ENCODE measurements at regions not wholly inside any gene's neighbourhood (a gene's known extent, or its start where the extent isn't known, plus 50 kb on each side); places are given as distances from the start of the nearest gene placed in this dataset.

DNA sequence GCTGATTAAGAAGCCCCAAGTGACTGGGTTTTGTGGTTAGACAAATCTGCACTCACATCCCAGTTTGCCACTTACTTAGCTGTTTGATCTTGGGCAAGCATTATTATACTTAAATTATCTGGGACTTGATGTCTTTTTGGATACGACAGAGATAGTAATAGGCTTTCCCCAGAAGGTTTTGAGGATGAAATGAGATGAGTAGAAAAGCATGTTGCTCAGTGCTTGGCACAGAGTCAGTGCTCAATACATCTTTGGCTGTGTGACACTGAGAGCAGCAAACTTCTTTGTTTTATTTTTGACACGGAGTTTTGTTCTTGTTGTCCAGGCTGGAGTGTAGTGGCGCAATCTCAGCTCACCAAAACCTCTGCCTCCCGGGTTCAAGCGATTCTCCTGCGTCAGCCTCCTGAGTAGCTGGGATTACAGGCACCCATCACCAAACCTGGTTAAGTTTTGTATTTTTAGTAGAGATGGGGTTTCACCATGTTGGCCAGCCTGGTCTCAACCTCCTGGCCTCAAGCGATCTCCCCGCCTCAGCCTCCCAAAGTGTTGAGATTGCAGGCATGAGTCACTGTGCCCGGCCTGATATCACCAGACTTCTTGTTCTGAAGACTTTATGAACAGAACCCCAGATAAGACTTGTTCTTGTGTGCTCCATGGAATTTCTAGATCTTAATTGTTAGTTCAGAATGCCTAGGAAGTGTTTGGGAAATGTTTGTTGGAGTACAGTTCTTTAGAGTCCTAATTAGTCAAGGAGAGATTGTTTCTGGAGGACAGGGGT, 521.2 kb downstream of the SLC4A3 start:
- no peaks in the 10 kb centered on the region for H3K27me3 ChIP-seq (ENCODE audit: control insufficient read depth, insufficient read depth)
- H3K27ac ChIP-seq (ENCODE audit: low read length): no peak overlapping the region
- peak in 2 of 3 donors; percentile 13 to 39 for DNase-seq
- H3K9me3 ChIP-seq (ENCODE audit: control insufficient read depth, low read length): no peaks in the 10 kb centered on the region
- no peaks in the 10 kb centered on the region for H3K4me1 ChIP-seq (ENCODE audit: control insufficient read depth, insufficient read depth, low read length)
- ATAC-seq: no peak
- intact Hi-C loops (cut with DNase I): no loop called here
- H3K4me3 ChIP-seq (ENCODE audit: low read length): no peak overlapping the region
- WGBS: 80% methylated on average over 9 of the region's 9 CpGs

DNA sequence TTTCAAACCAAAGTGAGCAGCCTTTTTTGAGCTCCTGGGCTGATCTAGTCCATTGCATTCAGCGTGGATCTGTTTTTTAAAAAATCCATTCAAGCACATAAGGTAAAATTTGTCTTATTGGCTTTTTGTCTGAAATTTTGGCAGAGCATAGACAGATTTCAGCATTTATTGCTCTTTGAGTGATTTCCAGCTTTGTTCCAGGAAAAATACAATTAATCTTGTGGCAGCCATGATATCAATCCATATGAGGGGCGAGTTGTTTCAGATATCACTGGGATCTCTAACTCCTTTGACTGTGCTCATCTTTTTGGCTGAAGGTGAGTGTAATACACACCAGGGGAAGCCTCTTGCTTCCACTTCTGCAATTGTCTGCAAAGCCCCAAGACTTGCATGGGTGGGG, 523.9 kb downstream of the SLC4A3 start:
- Histone ChIP-seq H3K4me3 (ENCODE audit: low read length) (no peak overlapping the region), H3K27ac (ENCODE audit: low read length) (no peak overlapping the region), H3K27me3 (ENCODE audit: control insufficient read depth, insufficient read depth) (no peaks in the 10 kb centered on the region), H3K9me3 (ENCODE audit: control insufficient read depth, low read length) (no peaks in the 10 kb centered on the region), H3K4me1 (ENCODE audit: control insufficient read depth, insufficient read depth, low read length) (no peaks in the 10 kb centered on the region)
- ATAC-seq (no peak), DNase-seq (no peak)
- intact Hi-C loops (cut with DNase I): no loop called here
- WGBS: 83% methylated on average over 2 of the region's 2 CpGs

DNA sequence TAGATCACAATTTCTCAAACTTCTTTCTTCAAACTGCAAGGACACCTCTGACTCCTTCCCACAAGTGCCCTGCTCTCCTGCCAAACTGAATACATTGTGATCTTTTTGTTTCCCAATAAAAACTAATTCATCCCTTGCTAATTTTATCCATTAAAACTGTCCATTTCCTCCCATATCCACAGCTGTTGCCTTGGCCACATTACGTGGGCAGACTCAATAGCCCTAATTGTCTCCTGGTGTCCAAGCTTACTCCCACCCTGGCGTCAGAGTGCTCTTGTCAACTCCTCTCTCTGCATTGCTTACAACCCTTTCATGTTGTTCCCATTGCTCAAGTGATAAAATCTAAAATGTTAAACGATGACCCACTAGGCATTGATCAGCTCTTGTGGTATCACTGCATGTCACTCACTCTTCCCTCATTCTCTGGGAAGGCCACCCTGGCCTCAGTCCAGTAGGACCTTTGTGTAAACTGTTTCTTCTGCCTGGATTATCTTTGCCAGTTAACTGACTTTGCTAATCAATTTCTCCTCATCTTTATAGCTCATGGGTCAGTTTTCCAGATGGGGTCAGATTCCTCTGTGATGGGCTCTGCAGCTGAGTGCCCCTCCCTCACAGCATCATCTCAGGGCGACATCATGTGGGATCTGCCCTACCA, 525.0 kb downstream of the SLC4A3 start:
- WGBS: 54% methylated on average over 4 of the region's 4 CpGs
- Histone ChIP-seq H3K27ac (ENCODE audit: low read length) (no peak overlapping the region), H3K27me3 (ENCODE audit: control insufficient read depth, insufficient read depth) (no peaks in the 10 kb centered on the region), H3K4me1 (ENCODE audit: control insufficient read depth, insufficient read depth, low read length) (no peaks in the 10 kb centered on the region), H3K4me3 (ENCODE audit: low read length) (no peak overlapping the region), H3K9me3 (ENCODE audit: control insufficient read depth, low read length) (no peaks in the 10 kb centered on the region)
- DNase-seq (no peak), ATAC-seq (no peak)
- intact Hi-C loops (cut with DNase I): no loop called here

- ATAC-seq (no peak), DNase-seq (no peak)
- H3K4me1 ChIP-seq (ENCODE audit: control insufficient read depth, insufficient read depth, low read length): no peaks in the 10 kb centered on the region
- no peak overlapping the region for H3K27ac ChIP-seq (ENCODE audit: low read length)
- no peaks in the 10 kb centered on the region for H3K27me3 ChIP-seq (ENCODE audit: control insufficient read depth, insufficient read depth)
- H3K9me3 ChIP-seq (ENCODE audit: control insufficient read depth, low read length): no peaks in the 10 kb centered on the region
- no peak overlapping the region for H3K4me3 ChIP-seq (ENCODE audit: low read length)
- intact Hi-C loops (cut with DNase I): no loop called here
- 86% methylated on average over 4 of the region's 4 CpGs for WGBS
Observed at GRCh38 chr2:220153118-220153517, 525.7 kb downstream of the SLC4A3 start.

- Histone ChIP-seq H3K27me3 (ENCODE audit: control insufficient read depth, insufficient read depth) (no peaks in the 10 kb centered on the region), H3K27ac (ENCODE audit: low read length) (no peak overlapping the region), H3K4me3 (ENCODE audit: low read length) (no peak overlapping the region), H3K9me3 (ENCODE audit: control insufficient read depth, low read length) (no peaks in the 10 kb centered on the region), H3K4me1 (ENCODE audit: control insufficient read depth, insufficient read depth, low read length) (no peaks in the 10 kb centered on the region)
- ATAC-seq (no peak), DNase-seq (no peak)
- intact Hi-C loops (cut with DNase I): no loop called here
- 77% methylated on average over 1 of the region's 1 CpG for WGBS
Observed at GRCh38 chr2:220154304-220154703, 526.9 kb downstream of the SLC4A3 start.

- no peaks in the 10 kb centered on the region for H3K4me1 ChIP-seq (ENCODE audit: control insufficient read depth, insufficient read depth, low read length)
- no peak for DNase-seq
- intact Hi-C loops (cut with DNase I): no loop called here
- peaks cover 2% of the 10 kb centered on the region for H3K9me3 ChIP-seq (ENCODE audit: control insufficient read depth, low read length)
- ATAC-seq: no peak
- no peak overlapping the region for H3K4me3 ChIP-seq (ENCODE audit: low read length)
- WGBS: 90% methylated on average over 3 of the region's 3 CpGs
- no peak overlapping the region for H3K27ac ChIP-seq (ENCODE audit: low read length)
- H3K27me3 ChIP-seq (ENCODE audit: control insufficient read depth, insufficient read depth): no peaks in the 10 kb centered on the region
Observed at GRCh38 chr2:220157312-220157711, 529.9 kb downstream of the SLC4A3 start.

- no peak for ATAC-seq
- intact Hi-C loops (cut with DNase I): no loop called here
- no peaks in the 10 kb centered on the region for H3K4me1 ChIP-seq (ENCODE audit: control insufficient read depth, insufficient read depth, low read length)
- WGBS: 82% methylated on average over 2 of the region's 2 CpGs
- no peak for DNase-seq
- no peaks in the 10 kb centered on the region for H3K27me3 ChIP-seq (ENCODE audit: control insufficient read depth, insufficient read depth)
- H3K9me3 ChIP-seq (ENCODE audit: control insufficient read depth, low read length): peaks cover 2% of the 10 kb centered on the region
- H3K27ac ChIP-seq (ENCODE audit: low read length): no peak overlapping the region
- no peak overlapping the region for H3K4me3 ChIP-seq (ENCODE audit: low read length)
Observed at GRCh38 chr2:220159738-220160137, 532.3 kb downstream of the SLC4A3 start.

DNA sequence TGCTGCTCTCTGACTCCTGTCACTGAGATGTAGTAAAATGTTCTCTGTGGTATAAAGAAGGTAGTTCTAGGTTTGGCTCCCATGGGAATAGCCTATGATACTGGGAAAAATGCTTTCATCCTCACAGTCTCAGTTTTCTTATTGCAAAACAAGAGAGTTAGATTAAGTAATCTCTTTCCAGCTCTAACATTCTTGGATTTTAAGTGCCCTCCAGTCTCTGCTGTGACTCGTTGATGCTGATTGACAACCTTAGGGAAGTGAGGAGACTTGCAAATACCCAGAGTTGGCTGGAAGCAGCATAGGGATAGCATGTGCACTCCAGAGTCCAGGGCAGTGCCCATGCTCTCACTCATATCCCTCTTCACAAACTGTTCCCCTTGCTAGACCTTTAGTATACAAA, 534.9 kb downstream of the SLC4A3 start:
- Histone ChIP-seq H3K4me3 (ENCODE audit: low read length) (no peak overlapping the region), H3K9me3 (ENCODE audit: control insufficient read depth, low read length) (peaks cover 2% of the 10 kb centered on the region), H3K27me3 (ENCODE audit: control insufficient read depth, insufficient read depth) (no peaks in the 10 kb centered on the region), H3K27ac (ENCODE audit: low read length) (no peak overlapping the region), H3K4me1 (ENCODE audit: control insufficient read depth, insufficient read depth, low read length) (no peaks in the 10 kb centered on the region)
- 25% methylated on average over 1 of the region's 1 CpG for WGBS
- intact Hi-C loops (cut with DNase I): no loop called here
- no peak for ATAC-seq
- DNase-seq: no peak

DNA sequence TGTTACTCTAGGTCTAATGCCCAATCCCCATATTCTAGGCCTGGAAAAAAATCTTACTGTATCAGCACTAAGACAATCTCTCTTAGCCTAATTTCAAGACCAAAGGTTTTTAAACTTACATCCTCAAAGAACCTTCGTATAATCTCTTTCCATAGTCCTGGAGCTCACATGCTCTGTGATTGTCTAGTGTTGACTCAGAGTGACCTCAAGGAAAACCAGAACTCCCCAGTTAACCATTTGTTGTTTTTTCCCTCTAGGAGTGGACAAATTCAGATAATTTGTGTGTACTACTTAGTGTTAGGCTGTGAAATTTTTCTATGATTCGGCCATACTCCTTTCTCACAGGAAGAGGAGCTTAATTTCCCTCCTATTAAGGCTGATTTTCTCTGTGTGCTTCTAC, 536.1 kb downstream of the SLC4A3 start:
- DNase-seq (no peak), ATAC-seq (no peak)
- Histone ChIP-seq H3K9me3 (ENCODE audit: control insufficient read depth, low read length) (peaks cover 2% of the 10 kb centered on the region), H3K4me3 (ENCODE audit: low read length) (no peak overlapping the region), H3K27me3 (ENCODE audit: control insufficient read depth, insufficient read depth) (no peaks in the 10 kb centered on the region), H3K27ac (ENCODE audit: low read length) (no peak overlapping the region), H3K4me1 (ENCODE audit: control insufficient read depth, insufficient read depth, low read length) (no peaks in the 10 kb centered on the region)
- WGBS: 46% methylated on average over 2 of the region's 2 CpGs
- intact Hi-C loops (cut with DNase I): no loop called here

- ATAC-seq: no peak
- DNase-seq: no peak
- H3K4me1 ChIP-seq (ENCODE audit: control insufficient read depth, insufficient read depth, low read length): no peaks in the 10 kb centered on the region
- H3K4me3 ChIP-seq (ENCODE audit: low read length): no peak overlapping the region
- intact Hi-C loops (cut with DNase I): no loop called here
- H3K27ac ChIP-seq (ENCODE audit: low read length): no peak overlapping the region
- H3K27me3 ChIP-seq (ENCODE audit: control insufficient read depth, insufficient read depth): no peaks in the 10 kb centered on the region
- WGBS: 61% methylated on average over 4 of the region's 4 CpGs
- peaks cover 2% of the 10 kb centered on the region for H3K9me3 ChIP-seq (ENCODE audit: control insufficient read depth, low read length)
Observed at GRCh38 chr2:220165401-220165800, 538.0 kb downstream of the SLC4A3 start.

- no peak for DNase-seq
- no peak for ATAC-seq
- no peaks in the 10 kb centered on the region for H3K27me3 ChIP-seq (ENCODE audit: control insufficient read depth, insufficient read depth)
Observed at GRCh38 chr2:220166616-220167015, 539.2 kb downstream of the SLC4A3 start.

More at GRCh38 chr2:220166616-220167015, 539.2 kb downstream of the SLC4A3 start:
- 54% methylated on average over 3 of the region's 3 CpGs for WGBS
- intact Hi-C loops (cut with DNase I): no loop called here
- Histone ChIP-seq H3K4me3 (ENCODE audit: low read length) (no peak overlapping the region), H3K4me1 (ENCODE audit: control insufficient read depth, insufficient read depth, low read length) (no peaks in the 10 kb centered on the region), H3K27ac (ENCODE audit: low read length) (no peak overlapping the region), H3K9me3 (ENCODE audit: control insufficient read depth, low read length) (no peaks in the 10 kb centered on the region)
